ENCODE measurements at regions not wholly inside any gene's neighbourhood (a gene's known extent, or its start where the extent isn't known, plus 50 kb on each side); places are given as distances from the start of the nearest gene placed in this dataset.

- no peak for DNase-seq (ENCODE audit: low read depth)
Observed at GRCh38 chr5:174596429-174596828, 128.0 kb upstream of the MSX2 start.

GRCh38 chr5:174599992-174600391, 124.4 kb upstream of the MSX2 start:
- DNase-seq (ENCODE audit: low read depth) = no peak

- DNase-seq (ENCODE audit: low read depth) = no peak
Observed at GRCh38 chr5:174601946-174602345, 122.4 kb upstream of the MSX2 start.

- DNase-seq (ENCODE audit: low read depth) = no peak
Observed at GRCh38 chr5:174606153-174606552, 118.2 kb upstream of the MSX2 start.

- DNase-seq (ENCODE audit: low read depth) = no peak
Observed at GRCh38 chr5:174606646-174607045, 117.7 kb upstream of the MSX2 start.

GRCh38 chr5:174607205-174607604, 117.2 kb upstream of the MSX2 start:
- no peak for DNase-seq (ENCODE audit: low read depth)

- DNase-seq (ENCODE audit: low read depth) = no peak
Observed at GRCh38 chr5:174607916-174608315, 116.5 kb upstream of the MSX2 start.

GRCh38 chr5:174608631-174609097, 115.7 kb upstream of the MSX2 start:
- DNase-seq (ENCODE audit: low read depth) = no peak

- no peak for DNase-seq (ENCODE audit: low read depth)
Observed at GRCh38 chr5:174609116-174609515, 115.3 kb upstream of the MSX2 start.

- DNase-seq (ENCODE audit: low read depth) = no peak
Observed at GRCh38 chr5:174610968-174611367, 113.4 kb upstream of the MSX2 start.

GRCh38 chr5:174612686-174613085, 111.7 kb upstream of the MSX2 start:
- DNase-seq (ENCODE audit: low read depth) = no peak

GRCh38 chr5:174614500-174615135, 109.8 kb upstream of the MSX2 start:
- DNase-seq (ENCODE audit: low read depth) = no peak

GRCh38 chr5:174616036-174616435, 108.3 kb upstream of the MSX2 start:
- no peak for DNase-seq (ENCODE audit: low read depth)

- no peak for DNase-seq (ENCODE audit: low read depth)
Observed at GRCh38 chr5:174617285-174617684, 107.1 kb upstream of the MSX2 start.

GRCh38 chr5:174617910-174618309, 106.5 kb upstream of the MSX2 start:
- no peak for DNase-seq (ENCODE audit: low read depth)

GRCh38 chr5:174618589-174618988, 105.8 kb upstream of the MSX2 start:
- no peak for DNase-seq (ENCODE audit: low read depth)

- DNase-seq (ENCODE audit: low read depth) = no peak
Observed at GRCh38 chr5:174622067-174622466, 102.3 kb upstream of the MSX2 start.

- DNase-seq (ENCODE audit: low read depth) = no peak
Observed at GRCh38 chr5:174623018-174623417, 101.4 kb upstream of the MSX2 start.

- no peak for DNase-seq (ENCODE audit: low read depth)
Observed at GRCh38 chr5:174623433-174624019, 100.9 kb upstream of the MSX2 start.

- no peak for DNase-seq (ENCODE audit: low read depth)
Observed at GRCh38 chr5:174624733-174625522, 99.5 kb upstream of the MSX2 start.

- no peak for DNase-seq (ENCODE audit: low read depth)
Observed at GRCh38 chr5:174625591-174626350, 98.6 kb upstream of the MSX2 start.

- no peak for DNase-seq (ENCODE audit: low read depth)
Observed at GRCh38 chr5:174626369-174626920, 97.9 kb upstream of the MSX2 start.

Data from T-helper 22 cell (primary cell).